ENCODE measurements at regions not wholly inside any gene's neighbourhood (a gene's known extent, or its start where the extent isn't known, plus 50 kb on each side); places are given as distances from the start of the nearest gene placed in this dataset.

DNA sequence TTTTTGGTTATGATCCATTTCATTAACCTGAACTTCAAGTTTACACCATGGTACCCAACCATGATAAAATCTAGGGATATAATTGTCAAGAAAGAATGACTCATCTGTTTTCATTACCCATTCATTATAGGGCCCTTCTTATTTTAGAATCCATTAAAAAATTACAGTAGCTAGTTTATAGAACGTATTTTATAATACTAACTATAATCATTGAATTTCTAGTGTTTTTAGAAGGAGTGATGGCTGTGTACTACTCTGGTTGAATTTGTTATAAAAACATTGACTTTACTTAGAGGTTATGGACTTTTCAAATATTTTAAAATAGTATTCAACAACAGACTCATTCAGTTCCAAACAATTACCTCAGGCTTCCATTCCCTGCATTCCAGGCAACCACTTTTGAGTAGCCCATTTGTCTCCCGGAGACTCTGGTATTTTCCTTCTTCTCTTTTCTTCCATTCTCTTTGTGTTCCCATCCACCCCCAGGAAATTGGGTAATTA, 71.9 kb upstream of the KLF12 start:
- peaks cover 0 to 8% (median 0%) of the 10 kb centered on the region in 5 donors for H3K4me1 ChIP-seq (ENCODE audit: control insufficient read depth in 5 of 5, insufficient read depth in 5 of 5, low read length in 5 of 5)
- WGBS, 2 donors: 79 to 82% methylated on average over 2 of the region's 2 CpGs
- no peak for ATAC-seq (ENCODE audit: insufficient read depth, low FRiP score)
- TF ChIP-seq, protein P1, sequence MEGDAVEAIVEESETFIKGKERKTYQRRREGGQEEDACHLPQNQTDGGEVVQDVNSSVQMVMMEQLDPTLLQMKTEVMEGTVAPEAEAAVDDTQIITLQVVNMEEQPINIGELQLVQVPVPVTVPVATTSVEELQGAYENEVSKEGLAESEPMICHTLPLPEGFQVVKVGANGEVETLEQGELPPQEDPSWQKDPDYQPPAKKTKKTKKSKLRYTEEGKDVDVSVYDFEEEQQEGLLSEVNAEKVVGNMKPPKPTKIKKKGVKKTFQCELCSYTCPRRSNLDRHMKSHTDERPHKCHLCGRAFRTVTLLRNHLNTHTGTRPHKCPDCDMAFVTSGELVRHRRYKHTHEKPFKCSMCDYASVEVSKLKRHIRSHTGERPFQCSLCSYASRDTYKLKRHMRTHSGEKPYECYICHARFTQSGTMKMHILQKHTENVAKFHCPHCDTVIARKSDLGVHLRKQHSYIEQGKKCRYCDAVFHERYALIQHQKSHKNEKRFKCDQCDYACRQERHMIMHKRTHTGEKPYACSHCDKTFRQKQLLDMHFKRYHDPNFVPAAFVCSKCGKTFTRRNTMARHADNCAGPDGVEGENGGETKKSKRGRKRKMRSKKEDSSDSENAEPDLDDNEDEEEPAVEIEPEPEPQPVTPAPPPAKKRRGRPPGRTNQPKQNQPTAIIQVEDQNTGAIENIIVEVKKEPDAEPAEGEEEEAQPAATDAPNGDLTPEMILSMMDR (IDR thresholded peaks at IDR 0.05; ENCODE audit: control extremely low read depth, extremely low read depth): no peak
- H3K9me3 ChIP-seq (ENCODE audit: control insufficient read depth in 4 of 4, insufficient read depth in 3 of 4, low read length in 3 of 4): no peaks in the 10 kb centered on the region
- H3K9ac ChIP-seq (ENCODE audit: insufficient read depth in 1 of 2, low read length in 2 of 2): no peak overlapping the region
- H3K36me3 ChIP-seq (ENCODE audit: control insufficient read depth in 4 of 4, insufficient read depth in 4 of 4, low read length in 4 of 4): no peaks in the 10 kb centered on the region
- no peak for DNase-seq
- H3K27ac ChIP-seq (ENCODE audit: low read depth in 1 of 2, low read length in 1 of 2): no peak overlapping the region
- no peak overlapping the region for H3K4me3 ChIP-seq
- H3K27me3 ChIP-seq (ENCODE audit: control insufficient read depth in 3 of 3, insufficient read depth in 3 of 3, low read length in 2 of 3): no peaks in the 10 kb centered on the region

DNA sequence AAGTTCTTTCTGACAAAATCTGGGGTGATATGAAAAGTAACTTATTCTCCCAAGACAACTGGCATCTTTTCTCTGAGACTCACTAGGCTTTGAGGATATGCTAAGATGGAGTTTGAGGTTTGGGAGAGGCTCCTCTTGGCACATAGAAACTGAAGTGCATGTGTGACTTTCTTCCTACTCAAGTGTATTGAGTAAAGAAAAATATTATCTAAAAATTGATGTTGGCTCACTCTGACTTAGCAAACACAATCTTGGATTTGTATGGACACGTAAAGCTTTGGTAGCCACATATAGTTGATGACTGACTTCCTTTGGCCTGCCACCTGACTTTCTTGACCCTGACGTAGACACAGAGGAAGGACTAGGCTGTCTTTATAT, 71.1 kb upstream of the KLF12 start:
- Histone ChIP-seq H3K4me3 (no peak overlapping the region), H3K27me3 (ENCODE audit: control insufficient read depth in 3 of 3, insufficient read depth in 3 of 3, low read length in 2 of 3) (no peaks in the 10 kb centered on the region), H3K9ac (ENCODE audit: insufficient read depth in 1 of 2, low read length in 2 of 2) (no peak overlapping the region), H3K9me3 (ENCODE audit: control insufficient read depth in 4 of 4, insufficient read depth in 3 of 4, low read length in 3 of 4) (no peaks in the 10 kb centered on the region), H3K4me1 (ENCODE audit: control insufficient read depth in 5 of 5, insufficient read depth in 5 of 5, low read length in 5 of 5) (peaks cover 0 to 8% (median 0%) of the 10 kb centered on the region in 5 donors), H3K36me3 (ENCODE audit: control insufficient read depth in 4 of 4, insufficient read depth in 4 of 4, low read length in 4 of 4) (no peaks in the 10 kb centered on the region), H3K27ac (ENCODE audit: low read depth in 1 of 2, low read length in 1 of 2) (no peak overlapping the region)
- TF ChIP-seq, protein P1 (IDR thresholded peaks at IDR 0.05; ENCODE audit: control extremely low read depth, extremely low read depth): no peak
- no peak for ATAC-seq (ENCODE audit: insufficient read depth, low FRiP score)
- DNase-seq: no peak
- WGBS, 2 donors: 81 to 94% methylated on average over 2 of the region's 2 CpGs

DNA sequence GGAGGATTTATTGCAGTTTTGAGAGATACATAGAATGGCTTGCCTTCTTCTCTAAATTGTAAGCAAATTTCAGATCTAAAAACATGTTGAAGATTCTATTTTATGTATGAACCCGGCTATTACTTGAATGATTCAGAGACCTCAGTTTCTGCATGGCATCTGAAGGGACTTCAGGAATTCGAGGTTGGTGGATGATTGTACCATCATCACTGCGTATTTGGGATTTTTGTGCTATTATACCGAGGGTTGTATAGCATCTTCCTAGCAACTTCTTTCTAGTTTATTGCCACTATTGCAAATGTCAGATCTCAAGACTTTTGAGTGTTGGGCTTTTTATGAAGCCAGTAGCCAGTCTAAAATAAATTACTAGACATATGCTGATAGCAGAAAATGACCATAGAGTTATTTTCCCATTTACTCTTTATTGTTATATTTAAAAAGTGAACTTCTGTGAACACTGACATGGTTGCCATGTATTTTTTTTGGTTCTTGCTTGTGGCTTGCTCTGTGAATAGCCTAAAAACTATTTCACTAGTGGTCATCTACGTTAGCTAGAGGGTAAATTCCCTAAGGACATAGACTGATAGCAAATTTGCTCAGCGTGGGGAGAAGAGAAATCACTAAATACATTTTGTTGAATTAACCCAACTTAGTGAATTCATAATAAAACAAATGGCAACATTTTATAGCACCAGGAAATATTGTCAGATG, 70.6 kb upstream of the KLF12 start:
- H3K27ac ChIP-seq (ENCODE audit: low read depth in 1 of 2, low read length in 1 of 2): no peak overlapping the region
- no peak overlapping the region for H3K9ac ChIP-seq (ENCODE audit: insufficient read depth in 1 of 2, low read length in 2 of 2)
- WGBS, 2 donors: 91 to 92% methylated on average over 6 of the region's 6 CpGs
- H3K4me3 ChIP-seq: no peak overlapping the region
- no peak for DNase-seq
- H3K36me3 ChIP-seq (ENCODE audit: control insufficient read depth in 4 of 4, insufficient read depth in 4 of 4, low read length in 4 of 4): no peaks in the 10 kb centered on the region
- no peaks in the 10 kb centered on the region for H3K9me3 ChIP-seq (ENCODE audit: control insufficient read depth in 4 of 4, insufficient read depth in 3 of 4, low read length in 3 of 4)
- no peaks in the 10 kb centered on the region for H3K27me3 ChIP-seq (ENCODE audit: control insufficient read depth in 3 of 3, insufficient read depth in 3 of 3, low read length in 2 of 3)
- peaks cover 0 to 8% (median 0%) of the 10 kb centered on the region in 5 donors for H3K4me1 ChIP-seq (ENCODE audit: control insufficient read depth in 5 of 5, insufficient read depth in 5 of 5, low read length in 5 of 5)
- TF ChIP-seq, protein P1 (IDR thresholded peaks at IDR 0.05; ENCODE audit: control extremely low read depth, extremely low read depth): no peak
- no peak for ATAC-seq (ENCODE audit: insufficient read depth, low FRiP score)
